DMS53 treated with DMSO at 0.1 percent for 48 hours (cell line): ENCODE measurements at regions not wholly inside any gene's neighbourhood (a gene's known extent, or its start where the extent isn't known, plus 50 kb on each side); places are given as distances from the start of the nearest gene placed in this dataset.

ENCODE experiments used
- DNase-seq: peaks from one replicate; lab custom pipeline; 2025; ENCODE audit not compliant: unreplicated experiment; lab: John Stamatoyannopoulos, UW

DNA sequence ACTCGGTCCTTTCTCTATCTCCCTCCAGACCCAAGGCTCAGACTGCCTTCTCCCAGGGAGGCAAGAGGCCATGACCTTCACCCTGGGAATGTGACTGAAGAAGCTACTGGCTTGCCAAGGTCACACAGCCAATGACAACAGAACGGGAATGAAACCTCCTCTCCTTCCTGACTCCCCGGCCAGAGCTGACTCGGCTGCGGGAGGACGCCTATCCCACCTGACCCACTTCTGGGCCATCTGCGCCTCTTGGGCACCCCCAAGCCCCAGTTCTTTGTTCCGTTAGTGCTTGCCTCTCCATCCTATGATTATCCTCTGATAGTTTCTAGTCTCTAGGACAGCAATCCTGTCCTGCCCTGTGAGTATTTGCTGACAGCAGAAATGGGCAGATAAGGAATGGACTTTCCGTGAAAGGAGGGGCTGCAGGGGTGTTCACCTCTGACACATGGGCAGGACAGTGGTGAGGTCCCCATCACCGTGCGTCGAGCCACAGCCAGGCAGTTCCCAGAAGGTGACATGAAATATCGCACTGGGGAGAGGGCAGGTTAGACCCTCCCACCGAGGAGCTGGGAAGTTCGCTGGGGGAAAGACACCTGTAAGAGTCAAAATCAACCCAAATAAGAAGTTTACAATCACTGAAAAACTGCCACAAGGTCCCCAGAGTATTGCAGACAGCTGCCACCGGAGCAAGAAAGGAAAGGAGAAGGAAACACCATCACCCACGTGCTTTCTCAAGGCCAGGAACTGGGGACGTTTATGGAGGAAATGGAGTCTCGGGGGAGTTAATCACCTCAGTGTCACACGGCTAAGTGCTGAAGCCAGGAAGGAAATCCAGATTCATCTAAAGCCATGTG, 63.0 kb downstream of the INSIG1 start:
- DNase-seq, result no peak

- no peak for DNase-seq
These were observed 63.6 kb downstream of the INSIG1 start for GRCh38 chr7:155361346-155361680.

- DNase-seq, result no peak
These were observed 64.3 kb downstream of the INSIG1 start for GRCh38 chr7:155361947-155362346.

GRCh38 chr7:155362380-155363145, 64.9 kb downstream of the INSIG1 start:
- no peak for DNase-seq

DNA sequence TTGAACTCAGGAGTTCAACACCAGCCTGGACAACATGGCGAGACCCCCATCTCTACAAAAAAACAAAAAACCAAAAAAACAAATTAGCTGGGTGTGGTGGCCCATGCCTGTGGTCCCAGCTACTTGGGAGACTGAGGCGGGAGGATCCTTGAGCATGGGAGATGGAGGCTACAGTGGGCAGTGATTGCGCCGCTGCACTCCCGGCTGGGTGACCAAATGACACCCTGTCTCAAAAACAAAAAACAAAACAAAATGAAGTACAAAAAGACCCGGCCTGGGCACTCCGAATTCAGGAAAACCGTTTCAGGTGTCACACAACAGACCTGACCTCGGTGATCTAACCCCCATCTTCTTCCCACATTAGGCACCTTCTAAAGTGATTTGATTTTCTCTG, 65.5 kb downstream of the INSIG1 start:
- no peak for DNase-seq

- no peak for DNase-seq
These were observed 66.3 kb downstream of the INSIG1 start for GRCh38 chr7:155363852-155364600.

DNA sequence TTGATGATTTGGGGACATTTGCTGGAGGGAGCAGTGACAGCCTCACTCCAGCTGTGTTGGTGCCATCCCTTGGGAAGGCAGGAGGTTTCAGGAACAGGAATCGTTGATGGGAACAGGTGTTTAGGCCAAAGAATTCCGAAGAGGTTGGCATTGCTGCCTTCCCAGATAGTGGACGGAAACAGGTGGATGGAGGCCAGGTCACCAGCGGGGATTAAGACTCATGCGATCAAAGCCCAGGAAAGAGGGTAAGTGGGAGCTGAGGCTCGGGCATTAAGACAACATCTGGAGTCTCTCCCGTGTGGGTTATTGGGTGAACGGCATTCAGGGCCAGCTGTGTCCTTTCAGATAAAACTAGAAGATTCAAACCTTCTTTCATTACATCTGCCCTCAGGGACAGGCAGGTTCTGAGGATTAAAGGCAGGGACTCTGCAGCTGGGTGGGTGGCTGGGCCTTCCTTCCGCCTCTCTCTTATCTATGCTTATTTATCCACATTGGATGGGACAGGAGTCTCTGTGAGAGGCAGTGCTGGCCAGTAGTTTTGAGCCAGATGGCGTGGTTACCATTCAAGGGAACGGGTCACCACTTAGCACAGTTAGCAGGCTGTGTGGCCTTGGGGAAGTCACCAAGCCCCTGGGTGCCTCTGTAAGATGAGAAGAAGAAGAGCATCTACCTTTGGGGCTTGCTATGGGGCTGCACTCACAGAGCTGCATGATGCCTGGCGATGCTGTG, 67.6 kb downstream of the INSIG1 start:
- DNase-seq, result no peak

- DNase-seq, result no peak
These were observed 71.4 kb downstream of the INSIG1 start for GRCh38 chr7:155368894-155369600.

DNA sequence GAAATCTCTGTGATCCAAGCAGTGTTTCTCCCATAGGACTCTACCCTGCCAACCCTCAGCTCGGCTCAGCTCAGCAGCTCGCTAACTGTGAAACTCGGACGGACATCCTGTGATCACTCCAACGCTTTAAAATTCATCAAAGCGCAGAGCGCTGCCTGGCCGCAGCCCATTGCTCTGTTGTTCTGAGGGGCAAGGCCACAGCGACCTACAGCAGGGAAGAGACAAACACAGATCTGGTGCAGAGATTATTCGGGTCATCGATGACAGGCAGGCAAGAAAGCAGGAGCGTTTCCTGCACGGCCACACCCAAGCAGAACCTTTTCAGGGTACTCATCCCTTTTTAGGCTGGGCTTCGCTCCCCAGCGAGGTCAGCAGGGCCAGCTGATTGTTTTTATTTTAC, 72.1 kb downstream of the INSIG1 start:
- DNase-seq, result no peak

- no peak for DNase-seq
These were observed 73.7 kb downstream of the INSIG1 start for GRCh38 chr7:155371331-155371883.

DNA sequence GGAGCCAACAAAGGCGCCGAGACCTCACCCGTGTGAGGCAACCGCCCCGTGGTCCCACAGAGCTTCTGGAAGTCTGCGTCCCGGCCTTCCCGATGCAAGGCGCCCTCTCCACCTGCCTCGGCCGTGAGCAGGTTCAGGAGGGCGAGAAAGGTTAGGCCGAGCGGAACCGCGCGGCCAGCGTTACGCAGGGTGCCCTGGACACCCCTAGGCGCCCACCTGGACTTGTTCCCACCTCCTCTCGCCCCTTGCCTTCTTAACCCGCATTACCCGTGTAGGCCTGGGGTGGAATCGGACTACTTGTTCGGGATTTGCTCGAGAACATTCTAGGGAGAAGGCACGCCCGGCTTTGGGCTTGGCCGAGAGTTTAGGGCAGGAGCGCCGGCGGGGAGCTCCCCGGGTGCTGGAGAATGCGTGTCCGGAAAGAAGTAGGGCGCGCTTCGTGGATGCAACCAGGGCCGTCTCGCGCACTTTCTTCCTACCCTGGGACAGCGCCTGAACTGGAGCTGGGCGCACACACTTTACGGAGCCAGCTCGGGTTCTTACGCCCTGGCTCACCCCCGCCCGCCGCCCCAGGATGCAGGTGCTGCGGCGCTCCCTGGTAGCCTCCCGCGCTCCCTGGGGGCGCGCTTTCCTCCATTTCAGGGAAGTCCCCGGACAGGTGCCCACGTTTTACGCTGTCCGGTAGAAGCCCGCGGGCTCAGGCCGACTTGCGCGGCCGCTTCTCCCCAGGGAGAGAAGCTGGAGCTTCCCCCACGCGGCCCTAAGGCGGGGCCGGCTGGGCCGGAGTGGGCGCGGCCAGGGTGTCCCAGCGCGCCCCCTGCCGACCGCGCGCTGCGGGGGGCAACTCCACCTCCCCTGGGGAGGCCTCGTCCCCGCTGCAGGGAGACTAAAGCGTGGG, 74.5 kb downstream of the INSIG1 start:
- DNase-seq, result no peak

GRCh38 chr7:155372782-155373358, 75.2 kb downstream of the INSIG1 start:
- no peak for DNase-seq

DNA sequence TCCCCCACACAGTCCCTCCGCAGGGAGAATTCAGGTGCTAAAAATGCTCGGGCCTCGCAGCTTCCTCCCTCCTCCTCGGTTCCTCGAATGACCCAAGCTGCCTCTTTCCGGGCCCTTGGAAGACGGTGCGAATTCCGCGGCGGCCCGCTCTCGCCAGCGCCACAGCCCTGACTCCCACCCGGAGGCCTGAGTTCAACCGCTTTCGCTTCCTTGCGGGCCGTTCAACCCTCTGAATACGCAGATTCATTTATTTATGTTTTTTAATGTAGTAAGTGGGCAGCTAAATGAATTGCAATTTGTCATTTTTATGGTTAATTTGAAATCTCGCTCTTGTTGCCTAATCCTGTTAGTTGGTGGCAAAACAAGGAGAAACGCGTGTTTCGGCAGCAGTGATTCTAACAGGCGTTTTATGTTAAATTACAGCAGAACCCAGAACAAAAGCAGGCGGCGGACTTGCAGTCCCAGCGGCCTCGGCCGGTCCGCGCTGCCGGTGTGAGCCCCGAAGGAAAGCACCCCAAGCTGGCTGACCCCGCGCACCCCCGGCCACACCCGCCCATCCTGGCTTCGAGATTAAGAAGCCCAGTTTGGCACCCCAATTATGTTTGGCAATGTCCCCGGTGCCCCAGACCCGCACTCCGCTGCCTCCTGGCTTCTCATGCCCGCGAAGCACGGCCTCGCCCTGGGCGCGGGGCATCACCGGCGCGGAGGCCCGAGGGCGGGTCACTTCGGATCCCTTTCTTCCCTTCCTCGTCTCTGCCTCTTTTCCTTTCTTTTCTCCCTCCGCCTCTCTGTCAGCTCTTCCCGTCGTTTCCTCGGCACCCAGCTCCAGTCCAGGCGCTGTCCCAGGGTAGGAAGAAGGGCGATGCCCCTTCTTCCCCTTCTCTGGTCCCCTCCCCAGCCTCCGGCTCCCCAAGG, 75.9 kb downstream of the INSIG1 start:
- no peak for DNase-seq

DNA sequence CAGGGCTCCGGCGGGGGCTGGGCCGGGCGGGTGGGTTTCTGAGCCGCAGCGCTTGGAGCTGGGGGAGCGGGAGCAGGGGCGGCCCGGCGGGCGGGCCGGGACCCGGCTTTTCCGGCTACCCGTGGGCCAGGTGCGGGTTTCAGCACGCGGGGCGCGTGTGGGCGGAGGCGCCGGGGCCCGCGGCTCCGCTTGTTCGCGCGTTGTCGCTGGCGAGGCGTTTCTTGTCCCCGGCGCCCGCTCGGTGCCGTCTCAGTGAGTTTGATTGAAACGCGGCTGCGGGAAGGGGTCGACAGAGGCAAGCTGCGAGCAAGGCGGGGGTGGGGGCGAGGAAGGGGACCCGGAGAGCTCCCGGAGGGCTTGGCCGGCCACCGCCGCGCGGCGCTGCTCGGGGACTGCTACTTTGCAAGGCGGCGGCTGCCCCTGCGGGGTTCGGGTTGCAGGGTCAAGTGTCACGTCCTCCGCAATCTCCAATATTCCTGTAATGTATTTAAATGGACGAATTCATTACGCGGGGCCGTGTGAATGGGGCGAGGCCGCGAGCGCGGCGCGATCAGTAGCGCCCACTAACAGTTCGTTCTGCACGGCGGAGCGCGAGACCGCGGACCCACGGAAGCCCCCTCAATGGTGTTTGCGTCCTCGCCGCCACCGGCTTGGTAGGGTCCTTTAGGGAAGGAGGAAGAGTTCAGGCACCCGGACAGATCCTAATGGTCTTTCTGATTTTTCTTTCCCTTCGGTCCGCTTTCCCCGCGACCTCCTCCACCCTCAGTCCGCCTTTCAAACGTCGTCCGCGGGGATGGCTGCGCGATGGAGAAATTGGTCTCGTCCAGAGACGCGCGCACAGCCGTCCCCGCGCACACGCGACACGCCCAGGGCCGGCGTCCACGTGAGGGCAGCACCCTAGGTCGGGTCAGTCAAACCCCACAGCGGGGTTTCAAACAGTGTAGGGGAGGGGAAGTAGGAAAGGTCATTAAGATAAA, 76.9 kb downstream of the INSIG1 start:
- DNase-seq, result no peak

- DNase-seq, result no peak
These were observed 77.9 kb downstream of the INSIG1 start for GRCh38 chr7:155375337-155376277.
